Bronchial epithelial cell (primary cell): ENCODE measurements at regions not wholly inside any gene's neighbourhood (a gene's known extent, or its start where the extent isn't known, plus 50 kb on each side); places are given as distances from the start of the nearest gene placed in this dataset.

Source experiments
- DNase-seq: peaks from one replicate; pipeline ENCODE4 v3.0.0-alpha.2; 2010; ENCODE audit warnings: low read depth
- FAIRE-seq: peaks from 2 replicates; lab custom pipeline; 2011; peaks lifted over from hg19 to GRCh38; lab: Jason Lieb, UNC
- H3K27me3 ChIP-seq: 2 replicates; pipeline ENCODE4 v1.5.1; 2011; ENCODE audit warnings: low read length; ENCODE audit not compliant: control insufficient read depth, insufficient read depth
- H3K36me3 ChIP-seq: 2 replicates; pipeline ENCODE4 v1.5.1; 2011; ENCODE audit warnings: low read length; ENCODE audit not compliant: control insufficient read depth, insufficient read depth
- H3K4me3 ChIP-seq: 2 replicates; pipeline ENCODE4 v1.5.1; 2011; ENCODE audit warnings: mild to moderate bottlenecking, low read depth, low read length, control low read depth
- CTCF ChIP-seq: IDR thresholded peaks from 2 replicates; pipeline ENCODE4 v1.5.1; 2011; ENCODE audit warnings: mild to moderate bottlenecking, moderate library complexity, low read length, control low read depth, inconsistent platforms; ENCODE audit not compliant: insufficient read depth, severe bottlenecking

- FAIRE-seq (peak; percentile 43), DNase-seq (no peak)
- no peak for TF ChIP-seq CTCF
- Histone ChIP-seq H3K36me3 (no peaks in the 10 kb centered on the region), H3K4me3 (no peak overlapping the region), H3K27me3 (peaks cover 2% of the 10 kb centered on the region)
These were observed 108.2 kb upstream of the NFE2L3 start for GRCh38 chr7:26043801-26044200.

- no peak for TF ChIP-seq CTCF
- no peak for DNase-seq
- H3K4me3 ChIP-seq = no peak overlapping the region
- H3K27me3 ChIP-seq = peaks cover 2% of the 10 kb centered on the region
- H3K36me3 ChIP-seq = no peaks in the 10 kb centered on the region
- FAIRE-seq = no peak
These were observed 107.7 kb upstream of the NFE2L3 start for GRCh38 chr7:26044320-26044719.

- no peak for TF ChIP-seq CTCF
- no peaks in the 10 kb centered on the region for H3K36me3 ChIP-seq
- no peak overlapping the region for H3K4me3 ChIP-seq
- no peaks in the 10 kb centered on the region for H3K27me3 ChIP-seq
- FAIRE-seq = no peak
- DNase-seq = no peak
These were observed 105.8 kb upstream of the NFE2L3 start for GRCh38 chr7:26046150-26046549.

- H3K4me3 ChIP-seq = no peak overlapping the region
- H3K27me3 ChIP-seq = no peaks in the 10 kb centered on the region
- no peak for TF ChIP-seq CTCF
- H3K36me3 ChIP-seq = no peaks in the 10 kb centered on the region
- FAIRE-seq (no peak), DNase-seq (no peak)
These were observed 105.1 kb upstream of the NFE2L3 start for GRCh38 chr7:26046878-26047277.

- DNase-seq = no peak
- FAIRE-seq = no peak
- TF ChIP-seq CTCF = no peak
- H3K4me3 ChIP-seq = no peak overlapping the region
- H3K36me3 ChIP-seq = no peaks in the 10 kb centered on the region
- no peaks in the 10 kb centered on the region for H3K27me3 ChIP-seq
These were observed 103.3 kb upstream of the NFE2L3 start for GRCh38 chr7:26048663-26049062.

GRCh38 chr7:26049081-26049480, 102.9 kb upstream of the NFE2L3 start:
- Histone ChIP-seq H3K27me3 (no peaks in the 10 kb centered on the region), H3K4me3 (no peak overlapping the region), H3K36me3 (no peaks in the 10 kb centered on the region)
- no peak for FAIRE-seq
- no peak for TF ChIP-seq CTCF
- no peak for DNase-seq
